ENCODE measurements at regions not wholly inside any gene's neighbourhood (a gene's known extent, or its start where the extent isn't known, plus 50 kb on each side); places are given as distances from the start of the nearest gene placed in this dataset.

GRCh38 chr13:109858319-109858718, 71.9 kb upstream of the IRS2 start:
- ATAC-seq = no peak
- no peak for TF ChIP-seq ZNF70 (CRISPR knock-in tag; IDR thresholded peaks at IDR 0.05)
- TF ChIP-seq ZFP30 (CRISPR knock-in tag; IDR thresholded peaks at IDR 0.05) = no peak
- no peak for TF ChIP-seq ISL1 (CRISPR knock-in tag; IDR thresholded peaks at IDR 0.05)
- TF ChIP-seq PATZ1 (CRISPR knock-in tag; IDR thresholded peaks at IDR 0.05; ENCODE audit: borderline replicate concordance) = no peak
- no peak for TF ChIP-seq CSDC2 (CRISPR knock-in tag; IDR thresholded peaks at IDR 0.05)
- no peak for TF ChIP-seq ZNF565 (CRISPR knock-in tag; conservative IDR thresholded peaks at IDR 0.05; ENCODE audit: low read depth)
- TF ChIP-seq ZNF8 (CRISPR knock-in tag; IDR thresholded peaks at IDR 0.05) = no peak
- TF ChIP-seq POU6F1 (CRISPR knock-in tag; IDR thresholded peaks at IDR 0.05; ENCODE audit: borderline replicate concordance, low read depth) = no peak
- TF ChIP-seq BACH2 (CRISPR knock-in tag; IDR thresholded peaks at IDR 0.05; ENCODE audit: borderline replicate concordance) = no peak
- TF ChIP-seq OSR1 (CRISPR knock-in tag; IDR thresholded peaks at IDR 0.05) = no peak
- no peak for TF ChIP-seq ESRRG (CRISPR knock-in tag; IDR thresholded peaks at IDR 0.05)

- TF ChIP-seq TOX (CRISPR knock-in tag; IDR thresholded peaks at IDR 0.05; ENCODE audit: borderline replicate concordance) (no peak), ZC3H10 (CRISPR knock-in tag; IDR thresholded peaks at IDR 0.05) (no peak), SNAI2 (CRISPR knock-in tag; IDR thresholded peaks at IDR 0.05) (no peak), ARNTL (CRISPR knock-in tag; IDR thresholded peaks at IDR 0.05; ENCODE audit: borderline replicate concordance, low read depth) (no peak), PPARA (CRISPR knock-in tag; IDR thresholded peaks at IDR 0.05; ENCODE audit: borderline replicate concordance) (no peak), ZNF565 (CRISPR knock-in tag; conservative IDR thresholded peaks at IDR 0.05; ENCODE audit: low read depth) (no peak), CSDC2 (CRISPR knock-in tag; IDR thresholded peaks at IDR 0.05) (no peak), CSRNP3 (CRISPR knock-in tag; IDR thresholded peaks at IDR 0.05) (no peak), OSR1 (CRISPR knock-in tag; IDR thresholded peaks at IDR 0.05) (no peak), ESRRG (CRISPR knock-in tag; IDR thresholded peaks at IDR 0.05) (no peak), GLIS3 (CRISPR knock-in tag; IDR thresholded peaks at IDR 0.05) (no peak), POU6F1 (CRISPR knock-in tag; IDR thresholded peaks at IDR 0.05; ENCODE audit: borderline replicate concordance, low read depth) (no peak), ZFP3 (CRISPR knock-in tag; IDR thresholded peaks at IDR 0.05) (no peak), PATZ1 (CRISPR knock-in tag; IDR thresholded peaks at IDR 0.05; ENCODE audit: borderline replicate concordance) (no peak), ZNF8 (CRISPR knock-in tag; IDR thresholded peaks at IDR 0.05) (no peak), ZNF70 (CRISPR knock-in tag; IDR thresholded peaks at IDR 0.05) (no peak), ZFP30 (CRISPR knock-in tag; IDR thresholded peaks at IDR 0.05) (no peak), TCF4 (CRISPR knock-in tag; IDR thresholded peaks at IDR 0.05; ENCODE audit: borderline replicate concordance) (no peak)
- no peak for ATAC-seq
These were observed 71.4 kb upstream of the IRS2 start for GRCh38 chr13:109857803-109858202.

GRCh38 chr13:109857325-109857724, 70.9 kb upstream of the IRS2 start:
- ATAC-seq = no peak
- TF ChIP-seq ZNF70 (CRISPR knock-in tag; IDR thresholded peaks at IDR 0.05) (no peak), TOX (CRISPR knock-in tag; IDR thresholded peaks at IDR 0.05; ENCODE audit: borderline replicate concordance) (no peak), ZFP30 (CRISPR knock-in tag; IDR thresholded peaks at IDR 0.05) (no peak), ESRRG (CRISPR knock-in tag; IDR thresholded peaks at IDR 0.05) (no peak), ZFP3 (CRISPR knock-in tag; IDR thresholded peaks at IDR 0.05) (no peak), TSHZ2 (CRISPR knock-in tag; IDR thresholded peaks at IDR 0.05) (no peak), RARB (CRISPR knock-in tag; IDR thresholded peaks at IDR 0.05) (no peak), ARNTL (CRISPR knock-in tag; IDR thresholded peaks at IDR 0.05; ENCODE audit: borderline replicate concordance, low read depth) (no peak), BACH2 (CRISPR knock-in tag; IDR thresholded peaks at IDR 0.05; ENCODE audit: borderline replicate concordance) (no peak), ZC3H10 (CRISPR knock-in tag; IDR thresholded peaks at IDR 0.05) (no peak), ZNF8 (CRISPR knock-in tag; IDR thresholded peaks at IDR 0.05) (no peak)
